Panc1 (cell line): ENCODE measurements at regions not wholly inside any gene's neighbourhood (a gene's known extent, or its start where the extent isn't known, plus 50 kb on each side); places are given as distances from the start of the nearest gene placed in this dataset.

Experiments used
- ATAC-seq: fragments of 200-7000 bp; cut with Tn5 transposase; 2 replicates; pipeline ENCODE4 v1.9.1; 2020; ENCODE audit warnings: mild to moderate bottlenecking, moderate library complexity
- BruUV-seq: library from RNA; stranded (reverse); fragments of 400-500 nt; replicated peaks from 2 replicates; lab custom pipeline; 2021; lab: Mats Ljungman, UMichigan
- CTCF ChIA-PET: fragments of 300-600 bp; sonication (Branson Sonifier 250); formaldehyde crosslinking; loops from one replicate; lab custom pipeline; 2022; ENCODE audit warnings: antibody characterized with exemption; lab: Charles Lee
- POLR2A ChIA-PET: fragments of 300-600 bp; sonication (Branson Sonifier 250); formaldehyde crosslinking; loops from one replicate; lab custom pipeline; 2022; ENCODE audit warnings: antibody characterized with exemption; lab: Charles Lee
- DNase-seq: peaks from one replicate; pipeline ENCODE4 v3.0.0-alpha.2; 2010; ENCODE audit warnings: low read depth, low spot score
- H3K27ac ChIP-seq: 2 replicates; pipeline ENCODE4 v1.5.1; 2011; ENCODE audit warnings: mild to moderate bottlenecking, low read length, inconsistent platforms
- H3K27me3 ChIP-seq: fragments of 200-500 bp; sonication (Bioruptor generic); 2 replicates; pipeline ENCODE4 v1.6.0; 2014; ENCODE audit warnings: low read length, inconsistent platforms; ENCODE audit not compliant: control insufficient read depth, insufficient read depth
- H3K36me3 ChIP-seq: fragments of 200-500 bp; sonication (Bioruptor generic); 2 replicates; pipeline ENCODE4 v1.5.1; 2014; ENCODE audit warnings: inconsistent platforms, mild to moderate bottlenecking, low read length, moderate library complexity; ENCODE audit not compliant: control insufficient read depth, insufficient read depth
- H3K4me1 ChIP-seq: 2 replicates; pipeline ENCODE4 v1.5.1; 2011; ENCODE audit warnings: inconsistent platforms, mild to moderate bottlenecking, low read length, moderate library complexity; ENCODE audit not compliant: control insufficient read depth, insufficient read depth
- H3K4me3 ChIP-seq, 2 experiments: 2 replicates each; pipeline ENCODE4 v1.5.1; 2011 to 2012; ENCODE audit warnings: low read depth in 2 of 2, low read length in 2 of 2, mild to moderate bottlenecking in 2 of 2, inconsistent platforms in 1 of 2, moderate library complexity in 1 of 2
- H3K9me3 ChIP-seq: fragments of 200-500 bp; sonication (Bioruptor generic); 2 replicates; pipeline ENCODE4 v1.5.1; 2014; ENCODE audit warnings: low read depth, mild to moderate bottlenecking, inconsistent platforms, low read length, moderate library complexity; ENCODE audit not compliant: control insufficient read depth, insufficient read depth
- POLR2AphosphoS5 ChIP-seq: IDR thresholded peaks from 2 replicates; pipeline ENCODE4 v1.6.1; 2012; ENCODE audit warnings: mild to moderate bottlenecking, low read depth, low read length, moderate library complexity
- SIN3A ChIP-seq: IDR thresholded peaks from 2 replicates; pipeline ENCODE4 v1.6.1; 2012; ENCODE audit warnings: low read depth, mild to moderate bottlenecking, low read length, moderate library complexity, borderline replicate concordance; ENCODE audit not compliant: insufficient read depth
- TCF7L2 ChIP-seq: IDR thresholded peaks from 2 replicates; pipeline ENCODE4 v1.6.1; 2011; ENCODE audit warnings: mild to moderate bottlenecking, low read depth, low read length, inconsistent platforms
- in situ Hi-C: cut with HindIII; loops from 2 replicates; pipeline ENCODE4 v1.10.0; 2016; ENCODE audit warnings: low sequenced_read_pairs, low pct_unique_long_range_greater_than_20kb
- intact Hi-C: fragments of 100-400 bp; cut with micrococcal nuclease; formaldehyde crosslinking; loops from one replicate; pipeline ENCODE4 v1.10.0; 2022; ENCODE audit not compliant: unreplicated experiment
- TF ChIP-seq, protein P1 (sequence below): fragments of 450-650 bp; IDR thresholded peaks from 2 replicates; pipeline ENCODE4 v1.5.1; 2017; ENCODE audit warnings: mild to moderate bottlenecking
- TF ChIP-seq, protein P2 (sequence below), 2 experiments: IDR thresholded peaks; 2 replicates each; pipeline ENCODE4 v1.6.1; 2011 to 2012; ENCODE audit warnings: low read depth in 2 of 2, control low read depth in 1 of 2, low read length in 1 of 2, mild to moderate bottlenecking in 1 of 2, moderate library complexity in 1 of 2; ENCODE audit not compliant: insufficient read depth in 1 of 2

DNA sequence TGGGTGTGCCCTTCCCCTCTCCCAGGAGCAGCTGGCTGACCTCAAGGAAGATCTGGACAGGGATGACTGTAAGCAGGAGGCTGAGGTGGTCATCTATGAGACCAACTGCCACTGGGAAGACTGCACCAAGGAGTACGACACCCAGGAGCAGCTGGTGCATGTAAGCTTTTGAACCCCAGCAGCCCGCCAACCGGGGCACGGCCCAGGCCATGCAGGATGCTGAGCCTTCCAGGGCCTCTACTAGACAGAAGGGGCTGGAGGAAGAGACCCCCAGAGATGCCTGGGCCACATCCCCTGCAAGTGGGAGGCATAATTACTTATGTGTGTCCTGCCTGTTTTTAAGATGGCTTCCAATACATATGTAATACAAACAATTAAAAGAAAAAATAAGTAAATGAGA, 239.3 kb downstream of the GLI2 start:
- no peak for DNase-seq
- no peak for ATAC-seq
- no peaks in the 10 kb centered on the region for H3K9me3 ChIP-seq
- no peaks in the 10 kb centered on the region for H3K36me3 ChIP-seq
- POLR2A ChIA-PET, result no interaction called here
- no peak overlapping the region for H3K27ac ChIP-seq
- no TSS peak for BruUV-seq
- in situ Hi-C loops, result no loop called here
- intact Hi-C loops, result no loop called here
- CTCF ChIA-PET, result no interaction called here
- H3K27me3 ChIP-seq, result no peaks in the 10 kb centered on the region
- no peak for TF ChIP-seq TCF7L2
- TF ChIP-seq POLR2AphosphoS5, result no peak
- H3K4me3 ChIP-seq, result no peak overlapping the region
- H3K4me1 ChIP-seq, result no peaks in the 10 kb centered on the region

DNA sequence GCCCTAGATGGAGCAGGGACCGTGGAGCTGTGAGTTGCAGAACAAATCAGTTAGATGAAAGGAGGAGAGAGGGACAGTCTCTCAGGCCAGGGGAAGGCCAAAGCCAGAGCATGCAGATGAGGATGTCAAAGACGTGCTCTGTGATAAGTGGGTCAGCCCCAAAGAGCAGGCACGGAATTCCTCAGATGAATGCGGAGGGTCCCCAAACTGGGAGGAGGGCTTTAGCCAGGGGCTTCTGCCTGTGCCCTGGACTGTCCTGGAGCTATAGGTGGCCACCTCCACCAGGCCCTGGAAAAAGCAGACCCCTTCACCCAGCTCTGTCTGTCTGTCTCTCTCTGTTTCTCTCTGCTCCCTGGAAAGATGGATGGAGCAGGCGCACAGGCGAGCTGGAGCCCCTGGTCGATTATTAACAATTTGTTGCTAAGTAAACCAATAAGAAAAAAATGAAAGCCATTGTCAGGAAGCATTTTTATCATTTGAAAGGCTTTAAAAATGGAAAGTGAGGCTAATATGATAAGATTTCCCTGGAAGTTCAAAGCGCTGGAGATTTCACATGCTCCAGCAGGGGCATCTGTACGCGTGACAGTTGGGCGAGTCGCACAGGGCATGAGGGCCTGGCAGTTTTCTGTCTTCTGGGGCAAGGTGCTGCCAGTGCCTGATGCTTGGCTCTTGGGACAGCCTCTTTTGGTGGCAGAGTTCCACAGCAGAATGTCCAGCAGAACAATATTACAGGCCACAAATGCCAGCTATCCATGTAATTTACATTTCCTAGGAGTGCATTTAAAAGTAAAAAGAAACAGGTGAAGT, 241.0 kb downstream of the GLI2 start:
- BruUV-seq, result no TSS peak
- DNase-seq (no peak), ATAC-seq (no peak)
- ChIA-PET POLR2A (no interaction called here), CTCF (no interaction called here)
- TF ChIP-seq POLR2AphosphoS5, result no peak
- TF ChIP-seq TCF7L2, result no peak
- no peak for TF ChIP-seq SIN3A
- TF ChIP-seq, protein P1, sequence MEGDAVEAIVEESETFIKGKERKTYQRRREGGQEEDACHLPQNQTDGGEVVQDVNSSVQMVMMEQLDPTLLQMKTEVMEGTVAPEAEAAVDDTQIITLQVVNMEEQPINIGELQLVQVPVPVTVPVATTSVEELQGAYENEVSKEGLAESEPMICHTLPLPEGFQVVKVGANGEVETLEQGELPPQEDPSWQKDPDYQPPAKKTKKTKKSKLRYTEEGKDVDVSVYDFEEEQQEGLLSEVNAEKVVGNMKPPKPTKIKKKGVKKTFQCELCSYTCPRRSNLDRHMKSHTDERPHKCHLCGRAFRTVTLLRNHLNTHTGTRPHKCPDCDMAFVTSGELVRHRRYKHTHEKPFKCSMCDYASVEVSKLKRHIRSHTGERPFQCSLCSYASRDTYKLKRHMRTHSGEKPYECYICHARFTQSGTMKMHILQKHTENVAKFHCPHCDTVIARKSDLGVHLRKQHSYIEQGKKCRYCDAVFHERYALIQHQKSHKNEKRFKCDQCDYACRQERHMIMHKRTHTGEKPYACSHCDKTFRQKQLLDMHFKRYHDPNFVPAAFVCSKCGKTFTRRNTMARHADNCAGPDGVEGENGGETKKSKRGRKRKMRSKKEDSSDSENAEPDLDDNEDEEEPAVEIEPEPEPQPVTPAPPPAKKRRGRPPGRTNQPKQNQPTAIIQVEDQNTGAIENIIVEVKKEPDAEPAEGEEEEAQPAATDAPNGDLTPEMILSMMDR, result no peak
- TF ChIP-seq, protein P2, sequence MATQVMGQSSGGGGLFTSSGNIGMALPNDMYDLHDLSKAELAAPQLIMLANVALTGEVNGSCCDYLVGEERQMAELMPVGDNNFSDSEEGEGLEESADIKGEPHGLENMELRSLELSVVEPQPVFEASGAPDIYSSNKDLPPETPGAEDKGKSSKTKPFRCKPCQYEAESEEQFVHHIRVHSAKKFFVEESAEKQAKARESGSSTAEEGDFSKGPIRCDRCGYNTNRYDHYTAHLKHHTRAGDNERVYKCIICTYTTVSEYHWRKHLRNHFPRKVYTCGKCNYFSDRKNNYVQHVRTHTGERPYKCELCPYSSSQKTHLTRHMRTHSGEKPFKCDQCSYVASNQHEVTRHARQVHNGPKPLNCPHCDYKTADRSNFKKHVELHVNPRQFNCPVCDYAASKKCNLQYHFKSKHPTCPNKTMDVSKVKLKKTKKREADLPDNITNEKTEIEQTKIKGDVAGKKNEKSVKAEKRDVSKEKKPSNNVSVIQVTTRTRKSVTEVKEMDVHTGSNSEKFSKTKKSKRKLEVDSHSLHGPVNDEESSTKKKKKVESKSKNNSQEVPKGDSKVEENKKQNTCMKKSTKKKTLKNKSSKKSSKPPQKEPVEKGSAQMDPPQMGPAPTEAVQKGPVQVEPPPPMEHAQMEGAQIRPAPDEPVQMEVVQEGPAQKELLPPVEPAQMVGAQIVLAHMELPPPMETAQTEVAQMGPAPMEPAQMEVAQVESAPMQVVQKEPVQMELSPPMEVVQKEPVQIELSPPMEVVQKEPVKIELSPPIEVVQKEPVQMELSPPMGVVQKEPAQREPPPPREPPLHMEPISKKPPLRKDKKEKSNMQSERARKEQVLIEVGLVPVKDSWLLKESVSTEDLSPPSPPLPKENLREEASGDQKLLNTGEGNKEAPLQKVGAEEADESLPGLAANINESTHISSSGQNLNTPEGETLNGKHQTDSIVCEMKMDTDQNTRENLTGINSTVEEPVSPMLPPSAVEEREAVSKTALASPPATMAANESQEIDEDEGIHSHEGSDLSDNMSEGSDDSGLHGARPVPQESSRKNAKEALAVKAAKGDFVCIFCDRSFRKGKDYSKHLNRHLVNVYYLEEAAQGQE (IDR thresholded peaks at IDR 0.05; ENCODE audit: insufficient read depth in 1 of 2, low read depth in 2 of 2, low read length in 1 of 2), result no peak
- no peaks in the 10 kb centered on the region for H3K9me3 ChIP-seq
- no peaks in the 10 kb centered on the region for H3K36me3 ChIP-seq
- intact Hi-C loops (no loop called here), in situ Hi-C loops (no loop called here)
- H3K27me3 ChIP-seq, result no peaks in the 10 kb centered on the region
- no peak overlapping the region for H3K27ac ChIP-seq
- no peaks in the 10 kb centered on the region for H3K4me1 ChIP-seq
- no peak overlapping the region for H3K4me3 ChIP-seq
